WTC11 (cell line): ENCODE measurements at regions not wholly inside any gene's neighbourhood (a gene's known extent, or its start where the extent isn't known, plus 50 kb on each side); places are given as distances from the start of the nearest gene placed in this dataset.

Experiments used
- CTCF ChIP-seq: fragments of 200-600 bp; IDR thresholded peaks from 2 replicates; pipeline ENCODE4 v1.8.0; 2022; ENCODE audit warnings: antibody characterized with exemption
- TF ChIP-seq, protein P1 (sequence below): sonication (generic); formaldehyde crosslinking; IDR thresholded peaks from 2 replicates; pipeline ENCODE4 v1.8.1; 2023; ENCODE audit warnings: mild to moderate bottlenecking, missing genetic modification reagents

DNA sequence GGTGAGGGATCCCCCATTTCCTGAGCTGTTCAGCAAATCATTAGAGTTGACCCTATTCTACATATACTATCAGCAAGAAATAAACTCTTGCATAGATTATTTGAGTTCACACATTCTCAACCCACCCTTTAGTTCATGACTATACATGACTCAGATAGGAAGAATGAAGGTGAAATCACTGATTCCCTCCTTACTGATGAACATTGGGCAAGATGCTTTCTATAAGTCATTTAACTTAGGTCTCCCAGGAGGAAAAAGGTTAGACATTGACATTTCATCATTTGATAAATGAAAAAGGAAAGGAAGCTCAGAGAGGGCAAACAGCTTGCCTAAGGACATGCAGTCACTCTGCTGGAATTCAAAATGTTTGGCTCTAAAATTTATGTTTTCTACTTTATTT, 408.0 kb downstream of the TMEM182 start:
- TF ChIP-seq CTCF = no peak
- TF ChIP-seq, protein P1, sequence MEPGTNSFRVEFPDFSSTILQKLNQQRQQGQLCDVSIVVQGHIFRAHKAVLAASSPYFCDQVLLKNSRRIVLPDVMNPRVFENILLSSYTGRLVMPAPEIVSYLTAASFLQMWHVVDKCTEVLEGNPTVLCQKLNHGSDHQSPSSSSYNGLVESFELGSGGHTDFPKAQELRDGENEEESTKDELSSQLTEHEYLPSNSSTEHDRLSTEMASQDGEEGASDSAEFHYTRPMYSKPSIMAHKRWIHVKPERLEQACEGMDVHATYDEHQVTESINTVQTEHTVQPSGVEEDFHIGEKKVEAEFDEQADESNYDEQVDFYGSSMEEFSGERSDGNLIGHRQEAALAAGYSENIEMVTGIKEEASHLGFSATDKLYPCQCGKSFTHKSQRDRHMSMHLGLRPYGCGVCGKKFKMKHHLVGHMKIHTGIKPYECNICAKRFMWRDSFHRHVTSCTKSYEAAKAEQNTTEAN (CRISPR knock-in tag) = no peak
